GM21447 (cell line): ENCODE measurements at regions not wholly inside any gene's neighbourhood (a gene's known extent, or its start where the extent isn't known, plus 50 kb on each side); places are given as distances from the start of the nearest gene placed in this dataset.

Source experiments
- ATAC-seq: cut with Tn5 transposase; IDR thresholded peaks from one replicate; pipeline ENCODE4 v1.9.1; 2021; ENCODE audit not compliant: unreplicated experiment

- no peak for ATAC-seq
Observed at GRCh38 chr9:111149018-111149759, 110.9 kb upstream of the LPAR1 start.

GRCh38 chr9:111148052-111149017 lies 110.1 kb upstream of the LPAR1 start:
- ATAC-seq = peak; percentile 69

GRCh38 chr9:111147041-111147440 lies 108.8 kb upstream of the LPAR1 start:
- no peak for ATAC-seq

- ATAC-seq = no peak
Observed at GRCh38 chr9:111144741-111145140, 106.5 kb upstream of the LPAR1 start.

GRCh38 chr9:111136180-111136579 lies 97.9 kb upstream of the LPAR1 start:
- no peak for ATAC-seq

GRCh38 chr9:111131211-111131610 lies 92.9 kb upstream of the LPAR1 start:
- no peak for ATAC-seq

GRCh38 chr9:111120526-111120925 lies 82.3 kb upstream of the LPAR1 start:
- no peak for ATAC-seq

- ATAC-seq = no peak
Observed at GRCh38 chr9:111118256-111118948, 80.1 kb upstream of the LPAR1 start.

- no peak for ATAC-seq
Observed at GRCh38 chr9:111114486-111114885, 76.2 kb upstream of the LPAR1 start.

GRCh38 chr9:111113712-111114111 lies 75.4 kb upstream of the LPAR1 start:
- ATAC-seq = no peak

- no peak for ATAC-seq
Observed at GRCh38 chr9:111110805-111111204, 72.5 kb upstream of the LPAR1 start.

GRCh38 chr9:111108946-111109345 lies 70.7 kb upstream of the LPAR1 start:
- no peak for ATAC-seq

- ATAC-seq = no peak
Observed at GRCh38 chr9:111107141-111107540, 68.9 kb upstream of the LPAR1 start.

- no peak for ATAC-seq
Observed at GRCh38 chr9:111106202-111106601, 67.9 kb upstream of the LPAR1 start.

- no peak for ATAC-seq
Observed at GRCh38 chr9:111102793-111103464, 64.7 kb upstream of the LPAR1 start.

- ATAC-seq = no peak
Observed at GRCh38 chr9:111099199-111100008, 61.1 kb upstream of the LPAR1 start.

GRCh38 chr9:111098093-111098492 lies 59.8 kb upstream of the LPAR1 start:
- ATAC-seq = no peak

GRCh38 chr9:111096051-111096450 lies 57.8 kb upstream of the LPAR1 start:
- ATAC-seq = no peak

- ATAC-seq = no peak
Observed at GRCh38 chr9:111095441-111095840, 57.2 kb upstream of the LPAR1 start.

- ATAC-seq = no peak
Observed at GRCh38 chr9:111094958-111095357, 56.7 kb upstream of the LPAR1 start.
